Endometrial microvascular endothelial cells (primary cell): ENCODE measurements at regions not wholly inside any gene's neighbourhood (a gene's known extent, or its start where the extent isn't known, plus 50 kb on each side); places are given as distances from the start of the nearest gene placed in this dataset.

ENCODE experiments used
- in situ Hi-C: cut with HindIII; loops from 2 replicates; pipeline ENCODE4 v1.10.0; 2017; ENCODE audit warnings: low sequenced_read_pairs, low pct_unique_long_range_greater_than_20kb; ENCODE audit errors: inconsistent ontology term

DNA sequence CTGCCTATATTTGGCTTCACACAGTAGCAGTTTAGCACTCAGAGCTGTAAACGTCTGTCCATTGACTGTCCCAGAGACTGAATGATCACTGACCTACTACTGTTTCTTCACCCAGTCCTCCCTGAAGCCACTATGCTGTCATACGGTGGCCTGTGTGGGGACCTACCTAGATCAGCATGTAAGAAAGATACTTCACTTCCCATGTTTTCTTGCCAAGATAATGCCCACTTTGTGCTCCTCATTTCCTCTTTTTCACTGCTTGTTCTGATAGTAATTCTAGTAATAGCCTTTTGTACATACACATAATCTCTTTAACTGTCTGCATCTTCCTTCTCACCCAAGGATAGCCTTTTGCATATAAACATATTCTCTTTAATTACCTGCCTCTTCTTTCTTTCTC lies 109.9 kb upstream of the TIAM2 start:
- in situ Hi-C loops: no loop called here

DNA sequence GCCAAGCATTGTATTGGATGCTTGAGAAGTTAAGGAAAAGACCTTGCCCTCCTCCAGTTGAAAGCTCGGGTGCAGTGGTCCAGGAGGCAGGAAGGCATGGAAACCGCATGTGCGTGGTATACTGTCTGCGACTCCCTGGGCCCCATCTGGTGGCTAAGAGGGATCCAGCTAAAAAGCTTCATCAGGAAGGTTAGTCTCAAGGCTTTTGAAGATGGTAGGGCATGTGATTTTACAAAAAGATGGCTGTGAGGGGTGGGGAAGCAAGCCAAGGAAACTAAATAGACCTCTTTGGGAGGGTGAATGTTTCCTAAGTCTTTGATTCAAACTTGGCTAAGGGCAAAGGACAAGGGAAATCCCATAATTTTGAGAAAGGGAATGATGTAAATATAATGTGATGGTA lies 109.1 kb upstream of the TIAM2 start:
- in situ Hi-C loops: no loop called here

- in situ Hi-C loops: no loop called here
Observed at GRCh38 chr6:154886471-154886870, 108.6 kb upstream of the TIAM2 start.

DNA sequence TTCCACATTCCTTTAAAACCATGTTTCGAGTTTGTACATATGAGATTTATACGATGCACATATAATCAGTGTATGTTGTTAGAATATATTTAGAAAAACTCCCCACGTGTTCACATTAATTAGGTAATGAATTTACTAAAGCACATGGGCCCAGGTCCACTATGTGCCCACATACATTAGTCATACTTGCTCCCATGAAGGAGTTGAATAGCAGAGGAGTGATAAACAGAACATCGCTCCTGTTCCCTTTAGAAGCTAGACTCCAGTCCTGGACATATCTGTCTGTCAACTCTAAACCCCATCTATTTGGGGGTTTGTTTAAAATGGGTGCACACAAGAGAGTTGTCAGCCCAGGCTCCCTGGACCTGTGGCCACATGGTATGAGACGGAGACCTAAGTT lies 108.1 kb upstream of the TIAM2 start:
- in situ Hi-C loops: no loop called here

GRCh38 chr6:154888421-154889295 lies 106.5 kb upstream of the TIAM2 start:
- in situ Hi-C loops: no loop called here

DNA sequence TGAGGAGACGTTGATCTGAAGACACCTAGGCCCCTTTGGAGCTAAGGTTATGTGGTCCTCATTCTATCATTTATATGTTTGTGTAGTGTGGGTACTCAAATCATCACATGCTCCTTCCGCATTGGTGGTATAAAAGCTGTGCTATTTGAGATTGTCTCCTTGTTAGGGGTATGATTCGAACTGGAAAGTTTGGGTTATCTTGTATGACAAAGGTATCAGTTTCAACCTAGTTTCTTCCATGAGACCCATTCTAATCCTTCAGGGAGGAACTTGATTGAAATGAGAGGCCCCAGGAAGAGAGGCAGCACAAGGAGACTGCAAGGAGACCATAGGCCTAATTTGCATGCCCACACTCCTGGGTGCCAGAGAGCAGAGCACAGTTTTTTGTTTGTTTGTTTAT lies 104.2 kb upstream of the TIAM2 start:
- in situ Hi-C loops: no loop called here

DNA sequence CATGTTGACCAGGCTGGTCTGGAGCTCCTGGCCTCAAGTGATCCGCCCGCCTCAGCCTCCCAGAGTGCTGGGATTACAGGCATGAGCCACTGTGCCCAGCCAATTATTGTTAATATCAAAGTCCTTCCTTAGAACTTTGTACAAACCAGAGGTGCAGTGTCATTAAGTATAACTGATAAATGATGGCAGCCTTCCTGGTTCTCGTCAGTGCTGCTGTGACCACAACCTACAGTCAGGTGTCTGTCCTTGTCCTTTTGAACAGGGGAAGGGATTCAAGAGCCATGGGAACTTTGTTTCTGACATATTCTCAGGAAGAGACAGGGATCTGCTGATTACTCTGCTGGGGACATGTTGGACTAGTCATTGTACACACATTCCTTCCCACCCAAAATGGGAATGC lies 103.2 kb upstream of the TIAM2 start:
- in situ Hi-C loops: no loop called here

- in situ Hi-C loops: no loop called here
Observed at GRCh38 chr6:154893917-154894316, 101.2 kb upstream of the TIAM2 start.

- in situ Hi-C loops: no loop called here
Observed at GRCh38 chr6:154894902-154895301, 100.2 kb upstream of the TIAM2 start.

DNA sequence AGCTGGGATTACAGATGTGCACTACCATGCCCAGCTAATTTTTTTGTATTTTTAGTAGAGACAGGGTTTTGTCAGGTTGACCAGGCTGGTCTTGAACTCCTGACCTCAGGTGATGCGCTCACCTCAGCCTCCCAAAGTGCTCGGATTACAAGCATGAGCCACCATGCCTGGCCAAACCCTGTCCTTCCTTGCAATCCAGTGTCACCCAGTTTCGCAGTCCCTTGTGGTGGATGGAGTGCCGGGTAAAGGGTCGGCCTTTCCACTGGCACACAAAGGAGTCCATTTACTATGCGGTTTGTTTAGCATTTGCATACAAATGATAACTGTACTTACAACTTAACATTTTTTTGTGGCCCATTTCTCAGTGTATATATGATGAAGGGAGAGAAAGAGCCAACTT lies 99.3 kb upstream of the TIAM2 start:
- in situ Hi-C loops: no loop called here

DNA sequence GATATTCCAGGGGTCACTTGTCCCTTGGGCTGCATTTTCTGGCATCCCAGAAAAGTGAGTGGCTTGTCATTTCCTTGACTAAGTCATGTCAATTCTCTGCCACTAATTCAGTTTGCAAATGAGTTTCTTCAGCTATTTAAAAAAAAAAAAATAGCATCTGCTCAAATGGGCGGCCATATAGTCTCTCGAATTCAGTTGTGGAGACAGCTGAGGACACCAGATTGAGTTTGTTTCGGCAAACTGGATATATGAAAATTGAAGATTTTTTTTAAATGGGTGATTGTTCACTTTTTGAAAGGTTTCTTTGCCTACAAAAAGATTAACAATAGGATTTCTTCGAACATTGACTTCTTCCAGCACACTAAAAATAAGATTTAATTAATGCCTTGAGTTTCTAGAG lies 96.3 kb upstream of the TIAM2 start:
- in situ Hi-C loops: no loop called here

- in situ Hi-C loops: no loop called here
Observed at GRCh38 chr6:154899824-154900463, 95.2 kb upstream of the TIAM2 start.

- in situ Hi-C loops: no loop called here
Observed at GRCh38 chr6:154901876-154902552, 93.1 kb upstream of the TIAM2 start.

DNA sequence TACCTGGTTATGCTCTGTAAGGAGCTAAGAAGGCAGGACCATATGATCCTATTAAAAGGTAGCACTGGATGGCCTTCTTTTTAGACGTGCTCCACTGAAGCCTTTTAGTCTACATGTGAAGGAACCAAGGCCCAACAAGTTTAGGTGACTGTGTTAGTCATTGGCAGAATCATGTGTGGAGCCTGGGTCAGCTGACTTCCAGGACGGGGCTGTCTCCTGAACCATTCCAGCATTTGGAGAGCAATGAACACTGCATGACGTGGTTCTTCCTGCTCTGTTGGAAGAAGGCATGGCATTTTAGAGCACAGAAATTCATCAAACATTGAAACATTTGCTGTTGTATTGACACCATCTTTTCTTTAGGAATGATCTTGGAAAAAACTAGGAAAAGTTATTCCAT lies 87.8 kb upstream of the TIAM2 start:
- in situ Hi-C loops: no loop called here

GRCh38 chr6:154908723-154909122 lies 86.4 kb upstream of the TIAM2 start:
- in situ Hi-C loops: no loop called here

DNA sequence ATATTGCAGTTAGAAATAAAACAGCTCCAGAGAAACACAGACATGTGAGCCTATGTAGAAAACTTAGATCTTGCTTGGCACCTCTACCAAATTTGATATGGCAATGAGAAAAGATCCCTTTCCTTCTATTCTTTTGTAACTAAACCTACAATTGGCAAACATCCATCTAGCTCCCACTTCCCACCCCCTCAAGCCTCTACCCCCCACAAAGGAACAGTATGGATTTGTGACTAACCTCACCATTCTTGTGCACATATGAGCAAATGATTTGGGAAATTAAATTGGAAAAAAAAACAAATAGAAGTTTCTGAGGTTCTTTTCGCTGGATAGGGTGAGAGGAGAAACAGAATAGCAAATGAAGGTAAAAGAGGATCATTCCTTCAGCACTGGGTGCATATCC lies 85.8 kb upstream of the TIAM2 start:
- in situ Hi-C loops: no loop called here

DNA sequence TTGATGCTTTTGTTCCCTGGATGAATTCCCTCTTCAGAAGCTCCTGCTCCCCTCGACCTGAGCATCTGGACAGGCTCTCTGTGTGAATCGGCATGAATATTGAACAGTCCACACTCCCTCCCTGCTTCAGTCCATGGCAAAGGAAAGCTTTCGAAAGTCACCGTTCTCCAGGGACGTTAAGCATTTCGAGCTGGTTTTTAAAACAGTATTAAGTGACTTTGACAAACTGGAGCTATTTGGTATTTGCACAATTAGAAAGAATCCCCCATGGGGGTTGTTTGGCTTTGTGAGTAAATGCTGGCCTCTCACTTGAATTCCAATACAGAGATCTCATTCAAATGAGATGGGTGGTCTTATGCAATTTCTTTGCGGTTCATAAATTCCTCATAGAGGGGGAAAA lies 85.3 kb upstream of the TIAM2 start:
- in situ Hi-C loops: no loop called here

GRCh38 chr6:154914288-154914687 lies 80.8 kb upstream of the TIAM2 start:
- in situ Hi-C loops: no loop called here

GRCh38 chr6:154916857-154917256 lies 78.3 kb upstream of the TIAM2 start:
- in situ Hi-C loops: no loop called here

DNA sequence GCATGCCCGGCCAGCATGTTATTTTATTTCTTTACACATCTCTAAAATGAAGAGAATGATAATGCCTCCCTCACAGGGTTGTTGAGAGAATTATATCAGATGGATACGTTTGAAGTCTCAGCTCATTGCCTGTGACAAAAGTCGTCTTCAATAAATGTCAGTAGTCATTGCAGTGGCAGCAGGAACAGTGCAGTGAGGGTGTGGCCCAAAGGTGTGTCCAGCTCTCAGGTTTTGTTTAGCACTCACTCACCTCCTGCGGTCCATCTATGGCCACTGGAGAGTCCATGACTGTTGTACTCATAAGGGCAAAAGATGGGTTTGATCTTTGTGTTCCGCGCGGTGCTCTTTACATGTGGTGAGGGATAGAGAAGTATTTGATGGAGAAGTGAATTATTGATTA lies 77.2 kb upstream of the TIAM2 start:
- in situ Hi-C loops: no loop called here
